ENCODE measurements at regions not wholly inside any gene's neighbourhood (a gene's known extent, or its start where the extent isn't known, plus 50 kb on each side); places are given as distances from the start of the nearest gene placed in this dataset.

DNA sequence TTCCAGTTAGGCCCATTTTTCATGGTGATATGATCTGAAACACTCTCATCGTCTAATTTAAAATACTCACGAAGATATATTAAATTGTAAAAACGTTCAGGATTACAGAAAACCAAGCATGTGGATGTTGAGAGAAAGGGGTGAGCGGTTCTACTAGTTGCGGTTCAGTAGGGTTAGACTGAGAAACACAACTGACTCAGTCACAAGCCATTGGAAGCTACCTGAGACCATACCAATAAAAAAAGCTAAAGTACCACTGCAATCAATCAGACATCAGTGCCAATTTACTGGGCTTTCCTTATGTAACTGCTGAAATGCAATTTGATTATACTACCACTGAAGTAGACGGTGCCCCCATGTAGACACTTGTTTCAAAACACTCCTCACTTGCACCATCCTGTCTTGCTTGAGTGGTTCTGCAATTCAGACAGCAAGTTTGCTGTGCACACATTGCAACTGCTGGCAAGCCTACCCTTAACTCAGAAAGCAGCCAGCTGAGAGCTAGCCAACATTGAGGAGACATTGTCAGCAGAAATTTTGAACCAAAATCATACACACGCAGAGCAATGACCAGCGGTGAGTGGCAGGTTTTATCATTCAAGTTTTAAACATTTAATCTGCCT, 368.7 kb upstream of the ARHGEF26 start:
- H2AFZ ChIP-seq (ENCODE audit: low read depth, low read length, poor library complexity, severe bottlenecking): no peak overlapping the region
- H3K27ac ChIP-seq (ENCODE audit: low read depth, low read length): no peak overlapping the region
- ChIA-PET CTCF (no interaction called here), POLR2A (no interaction called here), RAD21 (ENCODE audit: low non-redundant PET in 1 of 2, low total read pairs in 2 of 2, uncharacterized antibody in 2 of 2, unreplicated experiment in 2 of 2) (no interaction called here)
- BruUV-seq (replicated peaks): no TSS peak
- no peaks in the 10 kb centered on the region for H4K20me1 ChIP-seq (ENCODE audit: insufficient read depth)
- H3K4me3 ChIP-seq (replicated peaks in 1 of 2; ENCODE audit: low read depth in 1 of 2, low read length in 2 of 2): no peak overlapping the region
- TF ChIP-seq RAD21 (IDR thresholded peaks at IDR 0.05; ENCODE audit: low read depth): no peak
- no peak for TF ChIP-seq POLR2A (IDR thresholded peaks at IDR 0.05; ENCODE audit: borderline replicate concordance, extremely low read depth, insufficient read depth, insufficient read length)
- TF ChIP-seq SIN3A (IDR thresholded peaks at IDR 0.05; ENCODE audit: low read depth): no peak
- TF ChIP-seq SP1 (IDR thresholded peaks at IDR 0.05; ENCODE audit: low read depth): no peak
- TF ChIP-seq, protein P1, sequence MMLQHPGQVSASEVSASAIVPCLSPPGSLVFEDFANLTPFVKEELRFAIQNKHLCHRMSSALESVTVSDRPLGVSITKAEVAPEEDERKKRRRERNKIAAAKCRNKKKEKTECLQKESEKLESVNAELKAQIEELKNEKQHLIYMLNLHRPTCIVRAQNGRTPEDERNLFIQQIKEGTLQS (IDR thresholded peaks at IDR 0.05): no peak
- no peak for TF ChIP-seq ZFX (IDR thresholded peaks at IDR 0.05)
- no peak for TF ChIP-seq TCF7L2 (IDR thresholded peaks at IDR 0.05; ENCODE audit: borderline replicate concordance, extremely low read depth, insufficient read depth, insufficient read length)
- TF ChIP-seq YY1 (IDR thresholded peaks at IDR 0.05; ENCODE audit: extremely low read depth, insufficient replicate concordance, low read depth, low read length): no peak
- TF ChIP-seq, protein P2, sequence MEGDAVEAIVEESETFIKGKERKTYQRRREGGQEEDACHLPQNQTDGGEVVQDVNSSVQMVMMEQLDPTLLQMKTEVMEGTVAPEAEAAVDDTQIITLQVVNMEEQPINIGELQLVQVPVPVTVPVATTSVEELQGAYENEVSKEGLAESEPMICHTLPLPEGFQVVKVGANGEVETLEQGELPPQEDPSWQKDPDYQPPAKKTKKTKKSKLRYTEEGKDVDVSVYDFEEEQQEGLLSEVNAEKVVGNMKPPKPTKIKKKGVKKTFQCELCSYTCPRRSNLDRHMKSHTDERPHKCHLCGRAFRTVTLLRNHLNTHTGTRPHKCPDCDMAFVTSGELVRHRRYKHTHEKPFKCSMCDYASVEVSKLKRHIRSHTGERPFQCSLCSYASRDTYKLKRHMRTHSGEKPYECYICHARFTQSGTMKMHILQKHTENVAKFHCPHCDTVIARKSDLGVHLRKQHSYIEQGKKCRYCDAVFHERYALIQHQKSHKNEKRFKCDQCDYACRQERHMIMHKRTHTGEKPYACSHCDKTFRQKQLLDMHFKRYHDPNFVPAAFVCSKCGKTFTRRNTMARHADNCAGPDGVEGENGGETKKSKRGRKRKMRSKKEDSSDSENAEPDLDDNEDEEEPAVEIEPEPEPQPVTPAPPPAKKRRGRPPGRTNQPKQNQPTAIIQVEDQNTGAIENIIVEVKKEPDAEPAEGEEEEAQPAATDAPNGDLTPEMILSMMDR (IDR thresholded peaks at IDR 0.05 in 2 of 3, conservative IDR thresholded peaks at IDR 0.05 in 1 of 3; ENCODE audit: borderline replicate concordance in 1 of 3, insufficient read depth in 1 of 3, low read depth in 2 of 3, low read length in 2 of 3): no peak
- TF ChIP-seq, protein P3, sequence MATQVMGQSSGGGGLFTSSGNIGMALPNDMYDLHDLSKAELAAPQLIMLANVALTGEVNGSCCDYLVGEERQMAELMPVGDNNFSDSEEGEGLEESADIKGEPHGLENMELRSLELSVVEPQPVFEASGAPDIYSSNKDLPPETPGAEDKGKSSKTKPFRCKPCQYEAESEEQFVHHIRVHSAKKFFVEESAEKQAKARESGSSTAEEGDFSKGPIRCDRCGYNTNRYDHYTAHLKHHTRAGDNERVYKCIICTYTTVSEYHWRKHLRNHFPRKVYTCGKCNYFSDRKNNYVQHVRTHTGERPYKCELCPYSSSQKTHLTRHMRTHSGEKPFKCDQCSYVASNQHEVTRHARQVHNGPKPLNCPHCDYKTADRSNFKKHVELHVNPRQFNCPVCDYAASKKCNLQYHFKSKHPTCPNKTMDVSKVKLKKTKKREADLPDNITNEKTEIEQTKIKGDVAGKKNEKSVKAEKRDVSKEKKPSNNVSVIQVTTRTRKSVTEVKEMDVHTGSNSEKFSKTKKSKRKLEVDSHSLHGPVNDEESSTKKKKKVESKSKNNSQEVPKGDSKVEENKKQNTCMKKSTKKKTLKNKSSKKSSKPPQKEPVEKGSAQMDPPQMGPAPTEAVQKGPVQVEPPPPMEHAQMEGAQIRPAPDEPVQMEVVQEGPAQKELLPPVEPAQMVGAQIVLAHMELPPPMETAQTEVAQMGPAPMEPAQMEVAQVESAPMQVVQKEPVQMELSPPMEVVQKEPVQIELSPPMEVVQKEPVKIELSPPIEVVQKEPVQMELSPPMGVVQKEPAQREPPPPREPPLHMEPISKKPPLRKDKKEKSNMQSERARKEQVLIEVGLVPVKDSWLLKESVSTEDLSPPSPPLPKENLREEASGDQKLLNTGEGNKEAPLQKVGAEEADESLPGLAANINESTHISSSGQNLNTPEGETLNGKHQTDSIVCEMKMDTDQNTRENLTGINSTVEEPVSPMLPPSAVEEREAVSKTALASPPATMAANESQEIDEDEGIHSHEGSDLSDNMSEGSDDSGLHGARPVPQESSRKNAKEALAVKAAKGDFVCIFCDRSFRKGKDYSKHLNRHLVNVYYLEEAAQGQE (IDR thresholded peaks at IDR 0.05; ENCODE audit: low read depth): no peak
- TF ChIP-seq JUND (IDR thresholded peaks at IDR 0.05): no peak
- no peak for TF ChIP-seq FOSL1 (IDR thresholded peaks at IDR 0.05; ENCODE audit: low read depth)
- no peak for TF ChIP-seq ZNF274 (IDR thresholded peaks at IDR 0.05; ENCODE audit: low read depth, low read length)
- no peak for TF ChIP-seq EZH2 (IDR thresholded peaks at IDR 0.05)
- no peak for TF ChIP-seq EGR1 (IDR thresholded peaks at IDR 0.05; ENCODE audit: low read depth)
- TF ChIP-seq EZH2phosphoT487 (IDR thresholded peaks at IDR 0.05; ENCODE audit: borderline replicate concordance): no peak
- TF ChIP-seq CBX3 (IDR thresholded peaks at IDR 0.05; ENCODE audit: low read depth): no peak
- H3K36me3 ChIP-seq (ENCODE audit: control insufficient read depth in 1 of 2, insufficient read depth in 2 of 2, low read length in 2 of 2): no peaks in the 10 kb centered on the region
- no peaks in the 10 kb centered on the region for H3K9me3 ChIP-seq (ENCODE audit: control insufficient read depth in 1 of 2, insufficient read depth in 1 of 2, low read depth in 1 of 2, low read length in 2 of 2)
- no peak for DNase-seq (ENCODE audit: low read depth, low spot score)
- no peak overlapping the region for H3K4me2 ChIP-seq (ENCODE audit: low read length)
- H3K9ac ChIP-seq (ENCODE audit: low read length): no peak overlapping the region
- no peaks in the 10 kb centered on the region for H3K79me2 ChIP-seq (ENCODE audit: insufficient read depth, low read length)
- H3K4me1 ChIP-seq (ENCODE audit: control insufficient read depth in 1 of 2, insufficient read depth in 2 of 2, low read length in 2 of 2): no peaks in the 10 kb centered on the region
- no peak for ATAC-seq
- no peaks in the 10 kb centered on the region for H3K9me2 ChIP-seq (ENCODE audit: insufficient read depth)
- intact Hi-C loops (cut with micrococcal nuclease): no loop called here
- no peaks in the 10 kb centered on the region for H3K27me3 ChIP-seq (ENCODE audit: insufficient read depth, low read length)

Data from HCT116 (cell line).